Progenitor cell of endocrine pancreas (in vitro differentiated cells): ENCODE measurements at regions not wholly inside any gene's neighbourhood (a gene's known extent, or its start where the extent isn't known, plus 50 kb on each side); places are given as distances from the start of the nearest gene placed in this dataset.

ENCODE experiments used
- DNase-seq: peaks from one replicate; pipeline ENCODE4 v3.0.0; 2021; ENCODE audit warnings: low spot score; ENCODE audit not compliant: unreplicated experiment
- H3K27ac Mint-ChIP-seq: 2 replicates; pipeline ENCODE4 v1.8.0; 2021; ENCODE audit warnings: mild to moderate bottlenecking, moderate library complexity, mixed read lengths
- H3K27me3 Mint-ChIP-seq: 2 replicates; pipeline ENCODE4 v1.8.0; 2021; ENCODE audit warnings: mixed read lengths
- H3K36me3 Mint-ChIP-seq: 2 replicates; pipeline ENCODE4 v1.8.0; 2022; ENCODE audit warnings: mixed read lengths; ENCODE audit not compliant: insufficient read depth
- H3K4me1 Mint-ChIP-seq: 2 replicates; pipeline ENCODE4 v1.8.0; 2021; ENCODE audit warnings: low read depth, mixed read lengths
- H3K4me3 Mint-ChIP-seq: 2 replicates; pipeline ENCODE4 v1.8.0; 2021; ENCODE audit warnings: low read depth, mild to moderate bottlenecking, moderate library complexity, mixed read lengths
- H3K9me3 Mint-ChIP-seq: 2 replicates; pipeline ENCODE4 v1.8.0; 2021; ENCODE audit warnings: low read depth, mixed read lengths
- CTCF ChIP-seq: fragments of 200-600 bp; sonication (generic); IDR thresholded peaks from one replicate; pipeline ENCODE4 v1.5.0; 2021; ENCODE audit warnings: antibody characterized with exemption, mild to moderate bottlenecking; ENCODE audit not compliant: unreplicated experiment

GRCh38 chr6:81838031-81838430, 85.5 kb upstream of the TENT5A start:
- no peak for TF ChIP-seq CTCF
- Mint-ChIP-seq H3K9me3 (peaks cover 13% of the 10 kb centered on the region), H3K4me3 (no peak overlapping the region), H3K36me3 (no peaks in the 10 kb centered on the region), H3K27ac (no peak overlapping the region), H3K27me3 (no peaks in the 10 kb centered on the region), H3K4me1 (peaks cover 29% of the 10 kb centered on the region)
- no peak for DNase-seq

- H3K4me3 Mint-ChIP-seq = no peak overlapping the region
- H3K27ac Mint-ChIP-seq = peak overlapping the region; percentile 80
- no peaks in the 10 kb centered on the region for H3K36me3 Mint-ChIP-seq
Observed at GRCh38 chr6:81834141-81834681, 81.7 kb upstream of the TENT5A start.

GRCh38 chr6:81832304-81832703, 79.8 kb upstream of the TENT5A start:
- peaks cover 19% of the 10 kb centered on the region for H3K4me1 Mint-ChIP-seq

More at GRCh38 chr6:81834141-81834681, 81.7 kb upstream of the TENT5A start:
- no peak for DNase-seq
- peaks cover 33% of the 10 kb centered on the region for H3K4me1 Mint-ChIP-seq
- H3K27me3 Mint-ChIP-seq = no peaks in the 10 kb centered on the region
- no peak for TF ChIP-seq CTCF
- peaks cover 13% of the 10 kb centered on the region for H3K9me3 Mint-ChIP-seq

GRCh38 chr6:81831274-81831673, 78.8 kb upstream of the TENT5A start:
- H3K27me3 Mint-ChIP-seq = no peaks in the 10 kb centered on the region
- DNase-seq = no peak
- peaks cover 18% of the 10 kb centered on the region for H3K4me1 Mint-ChIP-seq
- peaks cover 13% of the 10 kb centered on the region for H3K9me3 Mint-ChIP-seq
- no peak for TF ChIP-seq CTCF
- no peak overlapping the region for H3K27ac Mint-ChIP-seq
- no peak overlapping the region for H3K4me3 Mint-ChIP-seq
- H3K36me3 Mint-ChIP-seq = no peaks in the 10 kb centered on the region

More at GRCh38 chr6:81832304-81832703, 79.8 kb upstream of the TENT5A start:
- TF ChIP-seq CTCF = no peak
- peaks cover 12% of the 10 kb centered on the region for H3K9me3 Mint-ChIP-seq
- no peaks in the 10 kb centered on the region for H3K27me3 Mint-ChIP-seq
- H3K36me3 Mint-ChIP-seq = no peaks in the 10 kb centered on the region
- no peak overlapping the region for H3K27ac Mint-ChIP-seq
- H3K4me3 Mint-ChIP-seq = no peak overlapping the region
- no peak for DNase-seq

GRCh38 chr6:81826784-81827183, 74.3 kb upstream of the TENT5A start:
- no peaks in the 10 kb centered on the region for H3K27me3 Mint-ChIP-seq
- H3K4me1 Mint-ChIP-seq = peaks cover 14% of the 10 kb centered on the region
- TF ChIP-seq CTCF = no peak
- no peak overlapping the region for H3K4me3 Mint-ChIP-seq
- no peaks in the 10 kb centered on the region for H3K36me3 Mint-ChIP-seq
- peaks cover 13% of the 10 kb centered on the region for H3K9me3 Mint-ChIP-seq
- no peak for DNase-seq
- H3K27ac Mint-ChIP-seq = no peak overlapping the region
